GM19324 (cell line): ENCODE measurements at regions not wholly inside any gene's neighbourhood (a gene's known extent, or its start where the extent isn't known, plus 50 kb on each side); places are given as distances from the start of the nearest gene placed in this dataset.

Source experiments
- ATAC-seq: cut with Tn5 transposase; IDR thresholded peaks from one replicate; pipeline ENCODE4 v1.9.1; 2021; ENCODE audit warnings: mild to moderate bottlenecking, moderate library complexity; ENCODE audit not compliant: unreplicated experiment, low FRiP score

DNA sequence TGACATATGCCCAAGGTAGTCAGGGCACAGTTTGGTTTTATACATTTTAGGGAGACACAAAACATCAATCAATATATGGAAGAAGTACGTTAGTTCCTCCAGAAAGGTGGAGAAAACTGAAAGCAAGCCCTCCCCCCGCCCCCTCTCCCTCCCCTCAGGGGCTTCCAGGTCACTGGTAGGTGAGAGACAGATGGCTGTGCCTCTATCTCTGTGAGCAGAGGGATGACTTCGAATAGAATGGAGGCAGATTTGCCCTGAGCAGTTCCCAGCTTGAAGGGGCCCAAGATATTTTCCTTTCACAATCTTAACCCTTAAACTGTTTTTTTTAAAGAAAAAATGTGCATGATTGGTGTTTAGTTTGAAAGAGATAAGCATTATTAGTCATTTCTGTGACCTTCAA is 114.0 kb downstream of the PCDH10 start:
- ATAC-seq = no peak

DNA sequence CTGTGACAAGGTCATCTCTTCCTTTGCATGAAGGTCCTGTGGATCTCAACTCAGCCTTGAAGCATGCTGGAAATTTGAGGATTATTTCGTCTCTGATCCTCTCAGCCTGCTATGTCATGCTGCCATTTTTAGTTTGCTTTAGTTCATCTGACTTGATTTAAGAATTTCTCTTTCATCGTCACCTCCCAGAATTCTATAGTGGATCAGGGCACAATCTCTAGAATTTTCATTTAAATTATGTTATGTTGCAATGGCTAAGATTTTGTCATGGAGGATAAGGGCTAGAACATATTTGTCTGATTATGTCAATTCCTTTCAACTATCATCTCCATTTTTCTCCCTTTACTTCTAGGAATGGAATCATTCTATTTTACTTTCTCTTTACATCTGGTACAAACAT is 98.8 kb downstream of the PCDH10 start:
- no peak for ATAC-seq

DNA sequence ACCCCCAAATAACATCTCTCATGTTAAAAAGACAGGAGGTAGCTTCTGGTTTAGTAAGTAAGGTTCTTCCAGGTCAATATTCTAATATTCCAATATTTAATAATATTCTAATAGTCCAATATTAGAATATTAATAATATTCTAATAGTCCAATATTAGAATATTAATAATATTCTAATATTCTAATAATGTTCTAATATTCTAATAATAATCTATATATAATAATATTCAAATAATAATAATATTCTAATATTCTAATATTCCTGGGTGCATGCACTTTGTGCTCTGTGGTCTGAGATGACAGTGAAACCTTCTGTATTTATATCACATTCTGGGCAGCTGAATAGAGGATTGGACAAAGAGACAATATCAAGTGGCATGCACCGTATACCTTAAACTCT is 96.1 kb downstream of the PCDH10 start:
- no peak for ATAC-seq
